ENCODE measurements at regions not wholly inside any gene's neighbourhood (a gene's known extent, or its start where the extent isn't known, plus 50 kb on each side); places are given as distances from the start of the nearest gene placed in this dataset.

- Histone ChIP-seq H3K27me3 (replicated peaks; ENCODE audit: control insufficient read depth, insufficient read depth, low read length) (no peaks in the 10 kb centered on the region), H3K4me3 (replicated peaks; ENCODE audit: low read depth, low read length) (no peak overlapping the region), H3K36me3 (ENCODE audit: control insufficient read depth, insufficient read depth, low read length) (no peaks in the 10 kb centered on the region)
- TF ChIP-seq CTCF (IDR thresholded peaks at IDR 0.05; ENCODE audit: insufficient read depth, low read length, poor library complexity, severe bottlenecking) = no peak
- DNase-seq (ENCODE audit: extremely low read depth, insufficient read length) = no peak
Measured at GRCh38 chr3:36166477-36166876, 213.8 kb upstream of the STAC start.

- no peak for DNase-seq (ENCODE audit: extremely low read depth, insufficient read length)
- Histone ChIP-seq H3K4me3 (replicated peaks; ENCODE audit: low read depth, low read length) (no peak overlapping the region), H3K27me3 (replicated peaks; ENCODE audit: control insufficient read depth, insufficient read depth, low read length) (no peaks in the 10 kb centered on the region), H3K36me3 (ENCODE audit: control insufficient read depth, insufficient read depth, low read length) (no peaks in the 10 kb centered on the region)
- TF ChIP-seq CTCF (IDR thresholded peaks at IDR 0.05; ENCODE audit: insufficient read depth, low read length, poor library complexity, severe bottlenecking) = no peak
Measured at GRCh38 chr3:36172699-36173098, 207.6 kb upstream of the STAC start.

GRCh38 chr3:36175113-36175812, 205.0 kb upstream of the STAC start:
- Histone ChIP-seq H3K4me3 (replicated peaks; ENCODE audit: low read depth, low read length) (no peak overlapping the region), H3K27me3 (replicated peaks; ENCODE audit: control insufficient read depth, insufficient read depth, low read length) (no peaks in the 10 kb centered on the region), H3K36me3 (ENCODE audit: control insufficient read depth, insufficient read depth, low read length) (no peaks in the 10 kb centered on the region)
- no peak for DNase-seq (ENCODE audit: extremely low read depth, insufficient read length)
- TF ChIP-seq CTCF (IDR thresholded peaks at IDR 0.05; ENCODE audit: insufficient read depth, low read length, poor library complexity, severe bottlenecking) = no peak

- TF ChIP-seq CTCF (IDR thresholded peaks at IDR 0.05; ENCODE audit: insufficient read depth, low read length, poor library complexity, severe bottlenecking) = no peak
Measured at GRCh38 chr3:36175916-36176461, 204.3 kb upstream of the STAC start.

GRCh38 chr3:36178018-36178417, 202.3 kb upstream of the STAC start:
- no peak for TF ChIP-seq CTCF (IDR thresholded peaks at IDR 0.05; ENCODE audit: insufficient read depth, low read length, poor library complexity, severe bottlenecking)
- no peaks in the 10 kb centered on the region for H3K36me3 ChIP-seq (ENCODE audit: control insufficient read depth, insufficient read depth, low read length)
- no peak for DNase-seq (ENCODE audit: extremely low read depth, insufficient read length)
- no peaks in the 10 kb centered on the region for H3K27me3 ChIP-seq (replicated peaks; ENCODE audit: control insufficient read depth, insufficient read depth, low read length)
- H3K4me3 ChIP-seq (replicated peaks; ENCODE audit: low read depth, low read length) = no peak overlapping the region

More at GRCh38 chr3:36175916-36176461, 204.3 kb upstream of the STAC start:
- Histone ChIP-seq H3K4me3 (replicated peaks; ENCODE audit: low read depth, low read length) (no peak overlapping the region), H3K27me3 (replicated peaks; ENCODE audit: control insufficient read depth, insufficient read depth, low read length) (no peaks in the 10 kb centered on the region), H3K36me3 (ENCODE audit: control insufficient read depth, insufficient read depth, low read length) (no peaks in the 10 kb centered on the region)
- no peak for DNase-seq (ENCODE audit: extremely low read depth, insufficient read length)

Data from GM06990 (cell line).